ENCODE measurements at regions not wholly inside any gene's neighbourhood (a gene's known extent, or its start where the extent isn't known, plus 50 kb on each side); places are given as distances from the start of the nearest gene placed in this dataset.
"Not testable (repeated sequence)": the region's sequence is repeated elsewhere in the genome, so short reads cannot be mapped to it uniquely, and the experiment has no call there.

DNA sequence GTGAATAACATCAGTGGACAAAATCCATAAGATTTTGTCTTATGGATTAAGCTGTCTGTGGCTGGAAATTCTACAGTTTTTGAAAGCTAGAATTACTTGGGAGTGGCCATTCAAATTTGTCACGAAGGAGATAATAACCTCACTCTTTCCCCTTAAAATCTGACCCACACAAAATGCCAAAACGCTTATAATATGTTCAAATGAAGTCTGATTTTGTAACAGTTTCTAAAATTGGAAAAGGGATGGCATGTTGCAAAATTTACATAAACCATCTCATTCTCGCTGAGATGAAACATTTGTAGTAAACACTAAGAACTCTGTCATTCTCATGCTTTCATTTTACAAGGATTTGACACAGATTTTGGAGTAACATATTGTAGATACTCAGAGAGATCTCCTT, 112.7 kb downstream of the GJA1 start:
- DNase-seq (ENCODE audit: low read depth in 3 of 3): no peak

DNA sequence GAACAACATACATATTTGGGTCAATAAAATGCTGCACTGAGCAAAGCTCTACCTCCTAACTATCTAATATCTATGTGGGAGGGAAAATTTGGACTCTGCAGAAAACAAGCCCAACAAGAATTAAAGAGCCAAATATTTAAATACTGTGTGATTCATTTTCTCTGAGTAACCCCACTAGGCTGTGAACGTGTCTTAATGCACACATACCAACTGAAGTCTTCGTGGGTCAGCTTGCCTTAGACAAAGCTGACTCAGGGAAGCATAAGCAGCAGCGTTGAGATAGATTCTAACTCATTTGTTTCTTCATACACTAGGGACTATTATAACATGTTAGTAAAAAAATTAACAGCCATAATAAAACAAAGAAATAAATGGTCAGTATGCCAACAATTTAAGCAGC, 114.3 kb downstream of the GJA1 start:
- DNase-seq (ENCODE audit: low read depth in 3 of 3): no peak

DNA sequence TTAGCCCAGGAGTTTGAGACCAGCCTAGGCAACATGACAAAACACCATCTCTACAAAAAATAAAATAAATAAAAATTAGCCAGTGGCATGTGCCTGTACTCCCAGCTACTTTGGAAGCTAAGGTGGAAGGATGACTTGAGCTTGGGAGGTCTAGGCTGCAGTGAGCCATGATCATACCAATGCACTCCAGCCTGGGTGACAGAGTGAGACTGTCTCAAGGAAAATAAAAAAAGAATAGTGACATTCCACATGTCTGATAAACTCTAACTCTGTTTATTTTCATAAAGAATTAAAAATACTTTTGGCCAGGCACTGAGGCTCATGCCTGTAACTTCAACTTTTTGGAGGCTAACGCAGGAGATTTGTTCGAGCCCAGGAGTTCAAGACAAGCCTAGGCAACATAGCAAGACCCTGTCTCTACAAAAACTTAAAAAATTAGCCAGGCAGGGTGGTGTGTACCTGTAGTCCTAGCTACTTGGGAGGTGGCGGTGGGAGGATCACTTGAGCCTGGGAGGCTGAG, 115.1 kb downstream of the GJA1 start:
- no peak for DNase-seq (ENCODE audit: low read depth in 3 of 3)

DNA sequence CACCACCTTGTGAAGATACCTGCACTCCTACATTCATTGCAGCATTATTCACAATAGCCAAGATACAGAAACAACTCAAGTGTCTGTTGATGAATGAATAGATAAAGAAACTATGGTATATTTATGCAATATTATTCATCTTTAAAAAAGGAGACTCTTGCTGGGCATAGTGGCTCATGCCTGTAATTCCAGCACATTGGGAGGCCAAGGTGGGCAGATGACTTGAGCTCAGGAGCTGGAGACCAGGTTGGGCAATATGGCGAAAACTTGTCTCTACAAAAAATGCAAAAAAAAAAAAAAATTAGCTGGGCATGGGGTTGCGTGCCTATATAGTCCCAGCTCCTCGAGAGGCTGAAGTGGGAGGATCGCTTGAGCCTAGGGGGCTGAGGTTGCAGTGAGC, 119.8 kb downstream of the GJA1 start:
- DNase-seq (ENCODE audit: low read depth in 3 of 3): no peak

DNA sequence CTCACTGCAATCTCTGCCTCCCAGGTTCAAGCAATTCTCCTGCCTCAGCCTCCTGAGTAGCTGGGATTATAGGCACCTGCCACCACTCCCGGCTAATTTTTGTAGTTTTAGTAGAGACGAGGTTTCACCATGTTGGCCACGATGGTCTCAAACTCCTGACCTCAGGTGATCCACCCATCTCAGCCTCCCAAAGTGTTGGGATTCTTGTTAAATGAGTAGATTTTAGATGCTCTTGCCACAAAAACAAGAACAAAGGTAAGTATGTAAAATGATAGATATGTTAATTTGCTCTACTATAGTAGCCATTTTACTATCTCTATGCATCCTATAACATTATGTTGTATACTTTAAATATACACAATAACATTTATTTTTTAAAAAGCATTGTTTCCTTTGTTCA, 120.7 kb downstream of the GJA1 start:
- DNase-seq (ENCODE audit: low read depth in 3 of 3): not testable (repeated sequence)

DNA sequence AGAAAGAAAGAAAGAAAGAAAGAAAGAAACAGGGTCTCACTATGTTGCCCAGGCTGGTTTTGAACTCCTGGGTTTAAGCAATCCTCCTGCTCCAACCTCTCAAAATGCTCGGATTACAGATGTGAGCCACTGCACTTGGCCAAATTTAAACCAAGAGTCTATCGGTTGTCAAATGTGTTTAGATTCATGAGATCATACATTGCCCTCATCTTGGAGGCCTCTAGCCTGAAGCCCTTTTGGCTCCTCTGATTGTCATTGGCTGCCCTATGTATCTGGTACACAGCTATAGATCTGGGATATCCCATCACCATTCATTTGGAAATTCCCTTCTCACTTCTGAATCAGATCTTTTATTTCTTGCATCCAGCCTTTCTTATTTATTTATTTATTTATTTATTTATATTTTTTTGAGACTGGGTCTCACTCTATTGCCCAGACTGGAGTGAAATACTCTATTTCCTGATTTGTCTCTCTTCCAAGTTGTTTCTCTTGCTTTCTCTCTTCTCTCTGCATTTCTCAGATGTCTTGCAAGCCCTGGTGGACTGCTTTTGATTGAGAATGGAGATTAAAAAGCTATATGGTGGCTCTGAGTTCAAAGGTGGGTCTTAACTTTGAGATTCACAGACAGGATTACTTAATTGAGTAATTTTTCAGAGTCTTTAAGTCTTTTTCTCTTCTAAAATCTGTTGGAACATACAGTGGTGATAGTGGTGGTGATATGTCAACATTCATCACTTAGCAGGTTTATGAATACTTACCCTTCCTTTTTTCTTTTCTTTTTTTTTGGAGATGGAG, 121.9 kb downstream of the GJA1 start:
- DNase-seq (ENCODE audit: low read depth in 3 of 3): no peak

DNA sequence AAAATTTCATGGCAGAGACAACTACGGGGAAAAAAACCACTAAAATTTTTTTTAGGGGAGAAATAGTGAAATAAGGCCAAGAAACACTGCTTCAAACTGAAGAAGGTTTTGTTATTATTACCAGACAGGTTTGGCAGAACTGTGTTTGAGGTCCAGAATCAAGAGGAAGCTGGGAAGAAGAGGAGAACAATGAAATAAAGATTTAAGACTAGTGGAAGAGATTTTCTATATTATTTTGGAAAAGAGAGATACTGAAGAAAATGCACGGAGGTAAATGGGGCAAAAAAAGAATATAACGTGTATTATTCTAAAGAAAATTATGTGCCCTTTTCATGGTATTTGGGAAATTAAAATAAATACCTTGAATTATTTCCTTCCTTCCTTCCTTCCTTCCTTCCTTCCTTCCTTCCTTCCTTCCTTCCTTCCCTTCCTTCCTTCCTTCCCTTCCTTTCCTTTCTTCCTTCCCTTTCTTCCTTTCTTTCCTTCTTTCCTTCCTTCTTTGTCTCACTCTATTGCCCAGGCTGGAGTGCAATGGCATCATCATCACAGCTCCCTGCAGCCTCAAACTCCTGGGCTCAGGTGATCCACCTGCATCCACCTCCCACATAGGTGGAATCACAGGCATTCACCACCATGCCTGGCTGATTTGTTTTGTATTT, 124.3 kb downstream of the GJA1 start:
- DNase-seq (ENCODE audit: low read depth in 3 of 3): no peak

DNA sequence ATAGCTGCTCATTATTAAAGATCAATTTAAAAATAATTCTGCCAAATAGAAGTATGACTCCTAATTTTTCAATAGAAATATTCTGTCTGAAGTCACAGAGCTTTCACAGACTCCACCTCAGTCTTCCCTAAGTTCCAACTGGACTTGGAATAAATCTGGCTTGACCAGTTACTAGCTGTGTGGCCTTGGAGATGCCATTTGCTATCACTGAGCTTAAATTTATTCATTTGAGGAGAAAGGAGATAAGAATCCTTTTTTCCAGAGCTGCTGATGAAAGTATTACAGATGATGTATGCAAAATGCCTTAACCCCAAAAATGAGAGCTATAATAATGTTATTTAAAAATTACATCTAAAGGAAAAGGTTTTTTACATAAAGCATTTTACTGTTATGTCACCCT, 125.0 kb downstream of the GJA1 start:
- DNase-seq (ENCODE audit: low read depth in 3 of 3): no peak

DNA sequence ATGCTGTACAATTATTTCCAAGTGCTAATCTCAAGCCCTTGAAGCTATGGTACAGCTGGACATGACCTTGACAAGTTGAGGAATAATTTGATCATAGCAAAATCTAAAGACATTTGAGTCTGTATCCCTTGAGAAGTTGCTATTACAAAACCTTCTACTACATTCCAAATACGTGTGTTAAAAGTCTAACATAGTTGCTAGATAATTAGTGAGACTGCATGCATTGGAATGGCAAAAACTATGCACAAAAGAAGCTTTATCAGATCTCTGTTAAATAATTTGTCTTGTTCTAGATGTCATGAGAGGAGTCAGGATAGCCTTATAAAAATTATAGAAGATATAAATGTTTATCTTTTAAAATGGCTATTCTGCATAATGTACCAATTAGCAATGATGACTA, 127.8 kb downstream of the GJA1 start:
- DNase-seq (ENCODE audit: low read depth in 3 of 3): no peak

DNA sequence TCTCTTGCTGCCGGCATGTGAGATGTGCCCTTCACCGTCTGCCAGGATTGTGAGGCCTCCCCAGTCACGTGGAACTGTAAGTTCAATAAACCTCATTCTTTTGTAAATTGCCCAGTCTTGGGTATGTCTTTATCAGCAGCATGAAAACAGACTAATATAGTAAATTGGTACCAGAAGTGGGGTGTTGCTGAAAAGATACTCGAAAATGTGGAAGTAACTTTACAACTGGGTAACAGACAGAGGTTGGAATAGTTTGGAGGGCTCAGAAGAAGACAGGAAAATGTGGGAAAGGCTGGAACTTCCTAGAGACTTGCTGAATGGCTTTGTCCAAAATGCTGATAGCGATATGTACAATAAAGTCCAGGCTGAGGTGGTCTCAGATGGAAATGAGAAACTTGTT, 129.1 kb downstream of the GJA1 start:
- not testable (repeated sequence) for DNase-seq (ENCODE audit: low read depth in 3 of 3)

DNA sequence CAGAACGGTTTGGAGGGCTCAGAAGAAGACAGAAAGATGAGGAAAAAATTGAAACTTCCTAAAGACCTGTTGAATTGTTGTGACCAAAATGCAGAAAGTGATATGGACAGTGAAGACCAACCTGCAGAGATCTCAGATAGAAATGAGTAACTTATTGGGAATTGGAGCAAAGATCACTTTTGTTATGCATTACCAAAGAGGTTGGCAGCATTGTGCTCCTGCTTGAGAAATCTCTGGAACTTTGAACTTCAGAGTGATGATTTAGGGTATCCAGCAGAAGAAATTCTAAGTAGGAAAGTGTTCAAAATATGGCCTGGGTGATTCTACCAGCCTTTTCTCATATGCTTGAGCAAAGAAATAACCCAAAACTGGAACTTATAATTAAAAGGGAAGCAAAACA, 136.0 kb downstream of the GJA1 start:
- DNase-seq (ENCODE audit: low read depth in 3 of 3): no peak

DNA sequence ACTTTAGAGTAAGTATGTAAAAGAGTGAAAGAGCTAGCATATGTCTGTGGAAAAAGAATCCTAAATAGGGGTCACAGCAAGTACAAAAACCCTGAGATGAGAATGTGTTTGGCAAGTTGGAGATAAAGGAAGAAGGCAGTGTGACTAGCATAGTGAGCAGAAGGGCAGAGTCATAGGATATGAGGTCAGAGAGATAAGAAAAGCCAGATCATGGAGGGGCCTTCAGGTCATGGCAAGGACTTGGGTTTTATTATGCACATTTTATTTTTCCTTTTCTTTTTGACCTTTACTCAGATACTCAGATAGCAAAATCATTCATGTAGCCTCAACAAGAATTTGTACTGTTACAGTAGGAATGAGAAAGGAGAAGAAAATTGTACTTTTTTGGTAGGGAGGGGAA, 138.0 kb downstream of the GJA1 start:
- no peak for DNase-seq (ENCODE audit: low read depth in 3 of 3)

DNA sequence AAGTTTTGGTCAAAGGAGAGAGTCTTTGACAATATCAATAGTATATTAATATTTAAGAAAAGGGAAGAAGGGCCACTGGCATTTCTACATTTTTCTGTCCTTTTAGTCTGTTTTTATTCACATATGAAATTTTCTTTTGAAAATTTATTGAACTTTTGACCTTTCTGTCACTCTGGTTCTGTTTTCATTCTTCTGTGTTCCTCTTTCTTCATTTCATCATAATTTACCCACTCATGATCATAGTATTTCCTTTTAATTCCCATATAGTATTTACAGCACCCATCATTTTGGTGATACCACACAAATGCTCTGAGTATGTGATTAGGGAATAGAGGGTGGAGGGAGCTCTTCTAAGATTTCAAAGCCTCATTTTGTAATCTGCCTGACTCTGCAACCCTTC, 142.8 kb downstream of the GJA1 start:
- no peak for DNase-seq (ENCODE audit: low read depth in 3 of 3)

DNA sequence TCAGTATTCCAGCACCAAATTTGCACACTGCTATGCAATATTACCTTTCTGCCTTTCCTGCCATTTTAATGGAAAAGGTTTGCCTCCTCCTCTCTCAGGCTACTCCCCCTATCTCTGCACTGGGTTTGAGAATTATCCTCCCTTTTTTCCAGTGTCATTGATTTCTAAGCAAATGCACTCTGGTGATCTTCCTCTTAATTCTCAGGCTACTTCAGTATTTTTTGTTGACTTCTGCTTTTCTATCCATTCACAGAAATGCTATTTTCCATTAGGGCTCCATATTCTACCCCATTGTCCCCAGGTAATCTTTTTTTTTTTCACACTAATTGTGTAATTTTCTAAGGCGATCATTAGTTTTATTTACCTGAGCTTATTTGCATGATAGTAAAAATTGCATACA, 144.0 kb downstream of the GJA1 start:
- DNase-seq (ENCODE audit: low read depth in 3 of 3): no peak

DNA sequence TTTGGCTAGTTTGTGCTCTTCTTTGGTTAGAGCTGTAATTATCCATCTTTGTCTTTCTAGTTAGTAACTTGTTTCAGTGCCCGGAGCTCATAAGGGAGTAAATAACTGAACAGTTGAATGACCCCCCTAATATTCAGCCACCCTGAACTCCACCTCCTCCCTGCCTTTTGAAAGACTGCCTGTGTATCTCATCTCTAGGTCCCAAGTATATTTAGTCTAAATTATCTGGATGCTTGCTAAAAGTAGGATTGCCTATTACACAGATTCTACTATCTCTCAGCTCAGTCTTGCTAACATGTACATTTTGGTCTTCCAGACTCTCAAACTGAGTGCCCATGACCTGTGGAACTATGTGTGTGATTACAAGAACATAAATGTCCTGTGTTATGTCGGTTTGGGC, 145.9 kb downstream of the GJA1 start:
- DNase-seq (ENCODE audit: low read depth in 3 of 3): no peak

DNA sequence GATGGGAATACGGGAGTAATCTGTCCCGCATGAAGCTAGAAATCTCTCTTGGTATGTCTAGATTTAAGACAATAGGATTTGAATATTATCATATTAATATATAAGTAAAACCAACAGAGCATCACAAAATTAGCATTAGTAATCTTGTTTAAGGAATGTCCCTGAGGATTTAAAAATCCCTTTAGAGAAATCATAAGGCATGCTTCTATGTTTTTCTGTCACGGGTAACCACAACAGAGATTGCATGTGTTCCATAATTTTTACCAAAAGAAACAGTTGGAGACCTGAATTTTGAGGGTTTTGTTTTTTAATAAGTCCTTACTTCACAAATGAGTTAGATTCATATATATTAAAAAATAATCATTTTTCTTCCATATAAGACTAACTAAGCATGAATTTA, 146.8 kb downstream of the GJA1 start:
- DNase-seq (ENCODE audit: low read depth in 3 of 3): no peak

DNA sequence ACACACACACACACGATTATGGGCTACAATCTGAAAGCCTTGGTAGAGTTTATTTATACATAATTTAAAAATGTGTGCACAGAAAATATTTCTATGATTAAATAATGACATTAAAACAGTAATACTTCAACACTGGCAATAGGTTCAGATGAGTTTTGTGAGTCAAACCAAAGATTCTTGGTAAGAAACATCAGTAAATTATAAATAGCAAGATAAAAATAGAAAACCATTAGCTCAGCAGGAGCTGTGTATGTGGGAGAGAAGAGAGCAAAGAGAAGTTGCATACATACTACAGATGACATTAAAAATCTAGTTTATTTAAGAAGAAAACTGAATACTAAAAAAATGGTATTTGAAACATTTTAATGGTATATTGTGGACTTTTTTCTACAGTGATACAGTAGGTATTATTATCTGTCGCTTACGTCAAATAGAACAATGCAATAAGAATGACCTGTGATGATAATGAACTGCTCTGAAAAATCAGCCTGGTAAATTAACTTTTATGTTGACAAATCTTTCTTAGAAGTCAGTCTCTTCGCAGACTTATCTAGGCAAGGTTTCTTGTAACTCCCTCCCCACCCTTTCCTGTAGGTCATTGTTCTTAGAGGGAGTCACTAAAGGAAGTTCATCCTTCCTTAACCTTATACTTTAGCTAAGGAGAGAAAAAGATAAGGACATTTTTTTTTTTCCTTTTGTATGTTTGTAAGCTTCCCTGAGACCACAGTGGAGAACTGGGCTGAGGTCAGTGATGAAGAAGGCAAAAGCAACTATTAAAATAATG, 149.3 kb downstream of the GJA1 start:
- DNase-seq (ENCODE audit: low read depth in 3 of 3): no peak

DNA sequence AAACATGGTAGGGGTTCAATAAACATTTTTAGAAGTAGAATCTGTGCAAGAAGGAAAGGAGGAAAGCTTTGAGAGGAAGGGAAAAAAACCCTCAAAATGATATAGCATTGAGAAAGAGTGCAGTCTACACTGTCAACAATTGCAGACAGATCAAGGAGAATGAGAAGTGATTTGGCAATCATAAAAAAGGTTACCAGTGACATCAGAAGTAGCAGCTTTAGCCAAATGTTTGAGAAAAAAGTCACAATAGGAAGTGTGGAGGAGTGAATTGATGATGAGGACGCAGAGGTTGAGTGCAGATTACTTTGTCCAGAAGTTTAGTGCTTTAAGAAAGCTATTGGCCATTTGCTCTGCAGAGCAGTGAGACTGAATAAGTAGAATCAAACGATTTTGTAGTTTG, 155.0 kb downstream of the GJA1 start:
- no peak for DNase-seq (ENCODE audit: low read depth in 3 of 3)

DNA sequence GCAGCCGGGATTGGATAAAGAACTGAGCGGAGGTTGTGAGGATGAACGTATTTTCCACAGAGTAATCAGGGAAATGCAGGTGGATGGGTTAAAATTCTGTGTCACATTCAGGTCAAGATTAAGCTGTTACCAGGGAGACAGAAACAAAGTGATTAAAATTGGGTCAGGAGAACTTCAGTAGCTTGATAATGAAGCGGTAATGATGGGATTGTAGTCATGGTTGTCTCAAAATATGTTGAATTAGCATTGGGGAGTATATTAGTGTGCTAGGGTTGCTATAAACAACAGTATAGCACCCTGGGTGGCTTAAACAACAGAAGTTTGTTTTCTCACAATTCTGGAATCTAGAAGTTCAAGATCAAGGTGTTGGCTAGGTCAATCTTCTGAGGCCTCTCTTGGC, 155.5 kb downstream of the GJA1 start:
- DNase-seq (ENCODE audit: low read depth in 3 of 3): no peak

DNA sequence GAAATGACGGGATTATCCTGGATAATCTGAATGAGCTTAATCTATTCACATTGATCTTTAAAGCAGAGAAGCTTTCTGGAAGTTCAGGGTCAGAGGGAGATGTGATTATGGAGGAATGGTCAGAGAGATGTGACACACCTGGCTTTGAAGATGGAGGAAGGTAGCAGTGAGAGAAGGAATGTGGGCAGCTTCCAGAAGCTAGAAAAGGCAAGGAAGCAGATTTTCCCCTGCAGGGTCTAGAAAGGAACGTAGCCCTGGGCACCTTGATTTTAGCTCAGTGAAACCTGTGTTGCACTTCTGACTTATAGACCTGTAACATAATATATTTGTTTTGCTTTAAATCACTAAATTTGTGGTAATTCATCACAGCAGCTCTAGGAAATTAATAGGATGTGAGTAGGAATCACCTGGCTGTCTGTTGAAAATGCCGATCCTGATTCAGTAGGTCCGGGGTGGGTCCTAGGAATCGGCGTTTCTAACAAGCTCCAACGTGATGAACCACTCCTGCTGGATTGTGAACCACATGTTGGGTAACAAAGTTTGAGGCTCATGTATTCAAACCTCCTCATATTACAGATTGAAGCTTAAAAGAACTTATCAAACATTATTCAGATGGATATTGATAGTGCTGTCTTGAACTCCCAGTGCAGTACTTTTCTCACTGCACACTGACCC, 157.0 kb downstream of the GJA1 start:
- no peak for DNase-seq (ENCODE audit: low read depth in 3 of 3)

DNA sequence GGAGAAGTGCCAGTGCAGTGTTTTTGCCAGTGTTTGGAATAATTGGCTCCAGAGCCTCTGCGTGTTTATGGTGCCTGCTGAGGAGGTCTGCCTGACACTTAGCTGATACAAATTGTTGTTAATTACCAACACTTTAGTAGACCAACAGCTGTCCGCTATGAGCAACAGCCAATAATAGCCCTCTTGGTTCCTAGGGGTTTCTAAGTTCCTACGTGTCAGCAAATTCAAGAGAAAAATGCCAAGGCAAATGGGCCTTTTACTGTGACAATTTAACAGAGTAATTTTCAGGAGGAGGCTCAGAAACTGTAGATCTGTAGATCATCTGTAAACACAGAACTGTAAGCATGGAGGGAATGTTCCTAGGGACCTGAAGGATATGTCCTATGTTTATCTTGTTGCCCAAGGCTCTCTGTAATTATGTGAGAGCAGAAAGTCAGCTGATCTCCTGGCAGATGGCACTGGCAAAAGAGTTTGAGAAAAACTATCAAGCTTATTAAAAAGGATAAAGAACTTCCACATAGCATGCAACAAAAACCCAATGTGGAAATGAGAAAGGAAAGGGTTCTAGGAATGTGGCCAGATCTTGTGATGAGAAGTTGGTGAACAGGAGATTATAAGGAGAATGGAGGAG, 157.7 kb downstream of the GJA1 start:
- DNase-seq (ENCODE audit: low read depth in 3 of 3): no peak

DNA sequence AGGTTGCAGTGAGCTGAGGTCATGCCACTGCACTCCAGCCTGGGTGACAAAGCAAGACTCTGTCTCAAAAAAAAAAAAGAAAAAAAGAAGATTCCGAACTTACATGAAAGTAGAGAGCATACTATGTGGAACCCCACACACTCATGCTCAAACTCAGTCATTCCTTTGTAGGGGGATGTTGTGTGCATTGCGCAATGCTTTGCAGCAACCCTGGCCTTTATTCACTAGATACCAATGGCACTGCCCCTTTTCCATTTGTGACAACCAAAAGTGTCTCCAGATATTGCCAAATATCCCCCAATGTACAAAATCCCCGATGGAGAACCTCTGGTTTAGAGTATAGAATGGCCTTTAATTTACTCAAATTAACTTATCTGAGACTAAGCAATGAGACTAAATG, 158.6 kb downstream of the GJA1 start:
- no peak for DNase-seq (ENCODE audit: low read depth in 3 of 3)

Data from stimulated activated CD4-positive, alpha-beta T cell treated with anti-CD3 and anti-CD28 coated beads, TNF-alpha, amount 100 ng/mL, for 48 hours (primary cell).